ENCODE measurements at regions not wholly inside any gene's neighbourhood (a gene's known extent, or its start where the extent isn't known, plus 50 kb on each side); places are given as distances from the start of the nearest gene placed in this dataset.

DNA sequence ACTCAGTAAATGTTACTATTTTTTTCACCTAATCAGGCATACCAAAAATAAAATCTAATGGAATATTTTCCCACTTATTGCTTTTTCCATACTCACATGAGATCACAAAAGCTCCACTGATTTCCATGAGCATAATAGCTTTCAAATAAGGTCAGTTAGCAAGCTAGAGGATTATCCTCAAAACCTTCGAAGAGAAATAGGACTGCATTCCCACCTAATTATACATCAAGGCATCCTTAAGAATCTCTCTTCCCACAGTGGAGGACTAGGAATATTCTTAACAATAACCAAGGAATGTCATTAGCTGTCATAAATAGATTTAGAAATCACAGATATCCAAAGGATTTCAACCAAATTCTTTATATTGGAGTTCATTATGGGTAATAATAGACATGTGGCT is 127.9 kb upstream of the STT3B start:
- TF ChIP-seq CTCF (IDR thresholded peaks at IDR 0.05), result no peak
- no peak for TF ChIP-seq EP300 (IDR thresholded peaks at IDR 0.05)
- no peak for TF ChIP-seq POLR2A (IDR thresholded peaks at IDR 0.05)
